ENCODE measurements at regions not wholly inside any gene's neighbourhood (a gene's known extent, or its start where the extent isn't known, plus 50 kb on each side); places are given as distances from the start of the nearest gene placed in this dataset.

- TF ChIP-seq CTCF (IDR thresholded peaks at IDR 0.05 in 4 of 5, conservative IDR thresholded peaks at IDR 0.05 in 1 of 5) (no peak), POLR2A (IDR thresholded peaks at IDR 0.05) (no peak)
Measured at GRCh38 chr1:29896300-29896699, 660.0 kb downstream of the PTPRU start.

All from gastrocnemius medialis (tissue), 4 donors.